ENCODE measurements at regions not wholly inside any gene's neighbourhood (a gene's known extent, or its start where the extent isn't known, plus 50 kb on each side); places are given as distances from the start of the nearest gene placed in this dataset.

GRCh38 chr3:84442533-84442932 is 516.3 kb upstream of the CADM2 start:
- TF ChIP-seq EZH2 (IDR thresholded peaks at IDR 0.05; ENCODE audit: low read depth, low read length, severe bottlenecking): no peak
- no peak for TF ChIP-seq CEBPB (IDR thresholded peaks at IDR 0.05; ENCODE audit: low read depth, low read length)
